ENCODE measurements at regions not wholly inside any gene's neighbourhood (a gene's known extent, or its start where the extent isn't known, plus 50 kb on each side); places are given as distances from the start of the nearest gene placed in this dataset.

DNA sequence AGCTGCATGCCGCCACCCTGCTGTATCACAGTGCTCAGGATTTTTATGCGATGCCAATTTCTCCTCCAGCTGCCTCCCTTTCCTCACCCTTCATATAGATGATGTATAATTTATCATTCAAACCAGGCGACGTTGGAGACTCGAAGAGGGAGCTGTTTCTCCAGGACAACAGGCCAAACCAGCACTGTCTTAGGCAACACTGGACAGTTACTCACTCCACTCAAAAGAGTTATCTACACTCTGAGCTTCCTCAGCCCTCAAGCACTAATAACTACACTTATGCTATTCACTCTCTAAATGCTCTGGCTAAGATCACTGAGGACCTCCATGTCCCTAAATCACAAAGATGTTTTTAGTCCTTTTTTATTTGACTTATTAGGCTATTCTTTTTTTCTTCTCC is 87.3 kb upstream of the RFC3 start:
- Histone ChIP-seq H3K4me3 (ENCODE audit: low read depth in 1 of 3, low read length in 3 of 3) (no peak overlapping the region), H3K27ac (ENCODE audit: low read depth in 1 of 2, low read length in 2 of 2) (no peak overlapping the region), H3K9ac (ENCODE audit: low read depth in 1 of 2, low read length in 2 of 2) (no peak overlapping the region), H3K9me3 (ENCODE audit: control insufficient read depth in 4 of 4, low read length in 3 of 4) (no peaks in the 10 kb centered on the region), H3K27me3 (ENCODE audit: control insufficient read depth in 4 of 4, insufficient read depth in 4 of 4, low read length in 3 of 4) (no peaks in the 10 kb centered on the region), H3K36me3 (ENCODE audit: control insufficient read depth in 4 of 4, insufficient read depth in 3 of 4, low read depth in 1 of 4, low read length in 3 of 4) (no peaks in the 10 kb centered on the region), H3K4me1 (ENCODE audit: control insufficient read depth in 4 of 4, insufficient read depth in 4 of 4, low read length in 3 of 4) (peaks cover 0 to 9% (median 4%) of the 10 kb centered on the region in 4 donors)
- TF ChIP-seq NR2F2 (IDR thresholded peaks at IDR 0.05) = no peak
- TF ChIP-seq HNF4G (IDR thresholded peaks at IDR 0.05) = no peak
- no peak for TF ChIP-seq EGR1 (IDR thresholded peaks at IDR 0.05; ENCODE audit: low read depth in 2 of 2)
- TF ChIP-seq, protein P1, sequence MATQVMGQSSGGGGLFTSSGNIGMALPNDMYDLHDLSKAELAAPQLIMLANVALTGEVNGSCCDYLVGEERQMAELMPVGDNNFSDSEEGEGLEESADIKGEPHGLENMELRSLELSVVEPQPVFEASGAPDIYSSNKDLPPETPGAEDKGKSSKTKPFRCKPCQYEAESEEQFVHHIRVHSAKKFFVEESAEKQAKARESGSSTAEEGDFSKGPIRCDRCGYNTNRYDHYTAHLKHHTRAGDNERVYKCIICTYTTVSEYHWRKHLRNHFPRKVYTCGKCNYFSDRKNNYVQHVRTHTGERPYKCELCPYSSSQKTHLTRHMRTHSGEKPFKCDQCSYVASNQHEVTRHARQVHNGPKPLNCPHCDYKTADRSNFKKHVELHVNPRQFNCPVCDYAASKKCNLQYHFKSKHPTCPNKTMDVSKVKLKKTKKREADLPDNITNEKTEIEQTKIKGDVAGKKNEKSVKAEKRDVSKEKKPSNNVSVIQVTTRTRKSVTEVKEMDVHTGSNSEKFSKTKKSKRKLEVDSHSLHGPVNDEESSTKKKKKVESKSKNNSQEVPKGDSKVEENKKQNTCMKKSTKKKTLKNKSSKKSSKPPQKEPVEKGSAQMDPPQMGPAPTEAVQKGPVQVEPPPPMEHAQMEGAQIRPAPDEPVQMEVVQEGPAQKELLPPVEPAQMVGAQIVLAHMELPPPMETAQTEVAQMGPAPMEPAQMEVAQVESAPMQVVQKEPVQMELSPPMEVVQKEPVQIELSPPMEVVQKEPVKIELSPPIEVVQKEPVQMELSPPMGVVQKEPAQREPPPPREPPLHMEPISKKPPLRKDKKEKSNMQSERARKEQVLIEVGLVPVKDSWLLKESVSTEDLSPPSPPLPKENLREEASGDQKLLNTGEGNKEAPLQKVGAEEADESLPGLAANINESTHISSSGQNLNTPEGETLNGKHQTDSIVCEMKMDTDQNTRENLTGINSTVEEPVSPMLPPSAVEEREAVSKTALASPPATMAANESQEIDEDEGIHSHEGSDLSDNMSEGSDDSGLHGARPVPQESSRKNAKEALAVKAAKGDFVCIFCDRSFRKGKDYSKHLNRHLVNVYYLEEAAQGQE (IDR thresholded peaks at IDR 0.05) = no peak
- TF ChIP-seq, protein P2, sequence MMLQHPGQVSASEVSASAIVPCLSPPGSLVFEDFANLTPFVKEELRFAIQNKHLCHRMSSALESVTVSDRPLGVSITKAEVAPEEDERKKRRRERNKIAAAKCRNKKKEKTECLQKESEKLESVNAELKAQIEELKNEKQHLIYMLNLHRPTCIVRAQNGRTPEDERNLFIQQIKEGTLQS (IDR thresholded peaks at IDR 0.05) = no peak
- no peak for TF ChIP-seq JUND (IDR thresholded peaks at IDR 0.05)
- TF ChIP-seq FOXA2 (IDR thresholded peaks at IDR 0.05) = no peak
- no peak for TF ChIP-seq YY1 (IDR thresholded peaks at IDR 0.05)
- TF ChIP-seq GABPA (IDR thresholded peaks at IDR 0.05 in 1 of 2, conservative IDR thresholded peaks at IDR 0.05 in 1 of 2) = no peak
- TF ChIP-seq TAF1 (conservative IDR thresholded peaks at IDR 0.05) = no peak
- TF ChIP-seq, protein P3, sequence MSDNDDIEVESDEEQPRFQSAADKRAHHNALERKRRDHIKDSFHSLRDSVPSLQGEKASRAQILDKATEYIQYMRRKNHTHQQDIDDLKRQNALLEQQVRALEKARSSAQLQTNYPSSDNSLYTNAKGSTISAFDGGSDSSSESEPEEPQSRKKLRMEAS (IDR thresholded peaks at IDR 0.05) = no peak
- TF ChIP-seq, protein P4, sequence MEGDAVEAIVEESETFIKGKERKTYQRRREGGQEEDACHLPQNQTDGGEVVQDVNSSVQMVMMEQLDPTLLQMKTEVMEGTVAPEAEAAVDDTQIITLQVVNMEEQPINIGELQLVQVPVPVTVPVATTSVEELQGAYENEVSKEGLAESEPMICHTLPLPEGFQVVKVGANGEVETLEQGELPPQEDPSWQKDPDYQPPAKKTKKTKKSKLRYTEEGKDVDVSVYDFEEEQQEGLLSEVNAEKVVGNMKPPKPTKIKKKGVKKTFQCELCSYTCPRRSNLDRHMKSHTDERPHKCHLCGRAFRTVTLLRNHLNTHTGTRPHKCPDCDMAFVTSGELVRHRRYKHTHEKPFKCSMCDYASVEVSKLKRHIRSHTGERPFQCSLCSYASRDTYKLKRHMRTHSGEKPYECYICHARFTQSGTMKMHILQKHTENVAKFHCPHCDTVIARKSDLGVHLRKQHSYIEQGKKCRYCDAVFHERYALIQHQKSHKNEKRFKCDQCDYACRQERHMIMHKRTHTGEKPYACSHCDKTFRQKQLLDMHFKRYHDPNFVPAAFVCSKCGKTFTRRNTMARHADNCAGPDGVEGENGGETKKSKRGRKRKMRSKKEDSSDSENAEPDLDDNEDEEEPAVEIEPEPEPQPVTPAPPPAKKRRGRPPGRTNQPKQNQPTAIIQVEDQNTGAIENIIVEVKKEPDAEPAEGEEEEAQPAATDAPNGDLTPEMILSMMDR (IDR thresholded peaks at IDR 0.05; ENCODE audit: low read depth, low read length, missing input control) = no peak
- no peak for TF ChIP-seq HNF4A (conservative IDR thresholded peaks at IDR 0.05)
- TF ChIP-seq FOXA1 (IDR thresholded peaks at IDR 0.05) = no peak
- TF ChIP-seq RAD21 (IDR thresholded peaks at IDR 0.05) = no peak
- no peak for TF ChIP-seq RXRA (IDR thresholded peaks at IDR 0.05)
- TF ChIP-seq SP1 (IDR thresholded peaks at IDR 0.05) = no peak
- DNase-seq (ENCODE audit: low spot score) = no peak
- 92% methylated on average over 5 of the region's 5 CpGs for WGBS

DNA sequence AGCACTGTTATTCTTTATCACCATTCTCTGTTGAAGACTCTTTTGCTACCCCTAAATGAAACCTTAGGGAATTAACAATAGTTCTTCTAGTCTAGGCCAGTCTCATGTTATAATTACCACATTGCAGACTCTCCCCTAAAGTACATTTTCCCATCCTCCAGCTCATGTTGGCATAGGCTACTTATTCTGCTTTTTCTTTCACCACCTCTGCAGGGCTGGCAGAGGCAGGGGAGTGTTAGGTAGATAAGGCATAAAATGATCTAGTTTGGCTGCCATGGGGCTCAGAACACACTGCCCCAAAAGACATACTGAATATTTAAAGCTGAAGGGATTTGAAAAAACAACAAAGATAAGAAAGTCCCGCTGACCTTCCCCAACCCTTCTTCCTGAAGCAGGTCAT is 82.7 kb upstream of the RFC3 start:
- Histone ChIP-seq H3K9ac (ENCODE audit: low read depth in 1 of 2, low read length in 2 of 2) (no peak overlapping the region), H3K27me3 (ENCODE audit: control insufficient read depth in 4 of 4, insufficient read depth in 4 of 4, low read length in 3 of 4) (peaks cover 0 to 2% (median 0%) of the 10 kb centered on the region in 4 donors), H3K36me3 (ENCODE audit: control insufficient read depth in 4 of 4, insufficient read depth in 3 of 4, low read depth in 1 of 4, low read length in 3 of 4) (no peaks in the 10 kb centered on the region), H3K27ac (ENCODE audit: low read depth in 1 of 2, low read length in 2 of 2) (no peak overlapping the region), H3K4me3 (ENCODE audit: low read depth in 1 of 3, low read length in 3 of 3) (no peak overlapping the region), H3K9me3 (ENCODE audit: control insufficient read depth in 4 of 4, low read length in 3 of 4) (no peaks in the 10 kb centered on the region), H3K4me1 (ENCODE audit: control insufficient read depth in 4 of 4, insufficient read depth in 4 of 4, low read length in 3 of 4) (no peaks in the 10 kb centered on the region)
- TF ChIP-seq GABPA (IDR thresholded peaks at IDR 0.05 in 1 of 2, conservative IDR thresholded peaks at IDR 0.05 in 1 of 2) = no peak
- TF ChIP-seq, protein P3 (IDR thresholded peaks at IDR 0.05) = no peak
- TF ChIP-seq, protein P2 (IDR thresholded peaks at IDR 0.05) = no peak
- no peak for TF ChIP-seq RAD21 (IDR thresholded peaks at IDR 0.05)
- TF ChIP-seq RXRA (IDR thresholded peaks at IDR 0.05) = no peak
- TF ChIP-seq TAF1 (conservative IDR thresholded peaks at IDR 0.05) = no peak
- WGBS = 64% methylated on average over 1 of the region's 1 CpG
- no peak for DNase-seq (ENCODE audit: low spot score)
